ENCODE measurements at regions not wholly inside any gene's neighbourhood (a gene's known extent, or its start where the extent isn't known, plus 50 kb on each side); places are given as distances from the start of the nearest gene placed in this dataset.

DNA sequence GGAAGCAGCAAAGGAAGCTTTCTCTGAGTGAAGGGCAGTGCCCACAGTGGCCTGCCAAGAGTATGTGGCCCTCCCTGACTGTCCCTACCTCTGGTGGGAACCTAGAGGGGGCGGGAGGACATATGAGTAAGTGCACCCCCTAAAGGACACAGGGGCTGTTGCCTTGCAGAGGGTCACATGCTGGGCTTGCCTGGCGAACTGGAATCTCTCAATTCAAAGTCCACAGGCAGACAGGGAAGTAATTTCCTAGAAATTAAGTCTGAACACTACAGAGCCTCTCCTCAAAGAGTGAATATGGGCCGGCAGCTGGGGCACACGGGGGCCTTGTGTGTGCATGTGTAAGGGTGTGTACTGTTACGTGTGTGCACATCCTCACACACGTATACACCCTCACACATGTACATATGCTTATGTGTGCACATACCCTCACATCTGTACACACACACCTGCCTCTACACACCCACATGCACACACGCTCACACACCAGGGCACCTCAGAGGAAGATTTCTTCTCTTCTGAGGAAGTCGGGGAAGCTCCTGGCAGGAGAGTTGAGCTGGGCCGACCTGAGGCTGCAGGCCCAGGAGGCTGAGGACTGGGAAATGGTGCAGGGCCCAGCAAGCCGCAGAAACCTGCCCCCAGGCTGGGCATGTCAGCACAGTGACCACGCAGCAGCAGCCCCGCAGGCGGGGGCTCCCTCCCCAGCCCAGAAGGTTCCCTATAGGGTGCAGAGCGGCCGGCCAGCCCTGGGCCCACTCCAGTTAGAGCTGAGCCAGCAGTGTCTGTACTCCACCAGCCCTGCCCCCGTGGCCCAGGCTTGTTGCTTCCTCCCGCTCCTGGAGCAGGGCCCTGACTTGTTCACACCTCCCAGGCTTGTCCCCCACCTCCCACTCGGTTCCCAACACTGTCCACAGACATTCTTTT lies 77.4 kb upstream of the TAF1B start:
- TF ChIP-seq, protein P1, sequence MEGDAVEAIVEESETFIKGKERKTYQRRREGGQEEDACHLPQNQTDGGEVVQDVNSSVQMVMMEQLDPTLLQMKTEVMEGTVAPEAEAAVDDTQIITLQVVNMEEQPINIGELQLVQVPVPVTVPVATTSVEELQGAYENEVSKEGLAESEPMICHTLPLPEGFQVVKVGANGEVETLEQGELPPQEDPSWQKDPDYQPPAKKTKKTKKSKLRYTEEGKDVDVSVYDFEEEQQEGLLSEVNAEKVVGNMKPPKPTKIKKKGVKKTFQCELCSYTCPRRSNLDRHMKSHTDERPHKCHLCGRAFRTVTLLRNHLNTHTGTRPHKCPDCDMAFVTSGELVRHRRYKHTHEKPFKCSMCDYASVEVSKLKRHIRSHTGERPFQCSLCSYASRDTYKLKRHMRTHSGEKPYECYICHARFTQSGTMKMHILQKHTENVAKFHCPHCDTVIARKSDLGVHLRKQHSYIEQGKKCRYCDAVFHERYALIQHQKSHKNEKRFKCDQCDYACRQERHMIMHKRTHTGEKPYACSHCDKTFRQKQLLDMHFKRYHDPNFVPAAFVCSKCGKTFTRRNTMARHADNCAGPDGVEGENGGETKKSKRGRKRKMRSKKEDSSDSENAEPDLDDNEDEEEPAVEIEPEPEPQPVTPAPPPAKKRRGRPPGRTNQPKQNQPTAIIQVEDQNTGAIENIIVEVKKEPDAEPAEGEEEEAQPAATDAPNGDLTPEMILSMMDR (IDR thresholded peaks at IDR 0.05), result no peak
- no peak for TF ChIP-seq POLR2A (IDR thresholded peaks at IDR 0.05)

Measured in gastroesophageal sphincter (tissue), 3 donors.